Keratinocyte (primary cell): ENCODE measurements at regions not wholly inside any gene's neighbourhood (a gene's known extent, or its start where the extent isn't known, plus 50 kb on each side); places are given as distances from the start of the nearest gene placed in this dataset.

Source experiments
- CTCF ChIP-seq, 3 experiments: IDR thresholded peaks in 1 of 3; conservative IDR thresholded peaks in 1 of 3; optimal IDR thresholded peaks in 1 of 3; 2 replicates in 2 of 3; 3 replicates in 1 of 3; pipeline versions ENCODE3 to v1.5.1; 2011; ENCODE audit warnings: low read length in 3 of 3, mild to moderate bottlenecking in 3 of 3, moderate library complexity in 2 of 3, control low read depth in 1 of 3, inconsistent platforms in 1 of 3; ENCODE audit not compliant: insufficient read depth in 2 of 3; ENCODE audit errors: extremely low read depth in 1 of 3
- EZH2 ChIP-seq: IDR thresholded peaks from one replicate; pipeline ENCODE4 v1.6.1; 2012; ENCODE audit warnings: inconsistent platforms, mild to moderate bottlenecking, low read length, moderate library complexity

- TF ChIP-seq EZH2 (no peak), CTCF (optimal IDR thresholded peaks at IDR 0.05 in 1 of 3, IDR thresholded peaks at IDR 0.05 in 1 of 3, conservative IDR thresholded peaks at IDR 0.05 in 1 of 3; ENCODE audit: extremely low read depth in 1 of 3, insufficient read depth in 2 of 3, low read length in 3 of 3) (peak; percentile 8 to 37 (median 32))
Measured at GRCh38 chr3:165254812-165255211, 58.6 kb upstream of the SLITRK3 start.
